ENCODE measurements at regions not wholly inside any gene's neighbourhood (a gene's known extent, or its start where the extent isn't known, plus 50 kb on each side); places are given as distances from the start of the nearest gene placed in this dataset.

GRCh38 chr5:3424946-3425345, 170.7 kb upstream of the IRX1 start:
- peaks cover 51% of the 10 kb centered on the region for H3K9me3 Mint-ChIP-seq (ENCODE audit: unreplicated experiment)
- DNase-seq (ENCODE audit: extremely low spot score, unreplicated experiment): no peak
- H3K4me3 Mint-ChIP-seq (ENCODE audit: unreplicated experiment): no peak overlapping the region
- no peak for TF ChIP-seq CTCF (IDR thresholded peaks at IDR 0.05)
- no peaks in the 10 kb centered on the region for H3K4me1 Mint-ChIP-seq (ENCODE audit: unreplicated experiment)
- H3K36me3 Mint-ChIP-seq (ENCODE audit: unreplicated experiment): no peaks in the 10 kb centered on the region
- H3K27me3 Mint-ChIP-seq (ENCODE audit: unreplicated experiment): no peaks in the 10 kb centered on the region
- no peak overlapping the region for H3K27ac Mint-ChIP-seq (ENCODE audit: unreplicated experiment)

GRCh38 chr5:3417376-3417943, 178.2 kb upstream of the IRX1 start:
- no peaks in the 10 kb centered on the region for H3K36me3 Mint-ChIP-seq (ENCODE audit: unreplicated experiment)
- no peak for DNase-seq (ENCODE audit: extremely low spot score, unreplicated experiment)
- H3K9me3 Mint-ChIP-seq (ENCODE audit: unreplicated experiment): peaks cover 61% of the 10 kb centered on the region
- no peak for TF ChIP-seq CTCF (IDR thresholded peaks at IDR 0.05)
- no peaks in the 10 kb centered on the region for H3K27me3 Mint-ChIP-seq (ENCODE audit: unreplicated experiment)
- no peaks in the 10 kb centered on the region for H3K4me1 Mint-ChIP-seq (ENCODE audit: unreplicated experiment)
- no peak overlapping the region for H3K27ac Mint-ChIP-seq (ENCODE audit: unreplicated experiment)
- H3K4me3 Mint-ChIP-seq (ENCODE audit: unreplicated experiment): no peak overlapping the region

- Mint-ChIP-seq H3K36me3 (ENCODE audit: unreplicated experiment) (no peaks in the 10 kb centered on the region), H3K4me1 (ENCODE audit: unreplicated experiment) (no peaks in the 10 kb centered on the region), H3K9me3 (ENCODE audit: unreplicated experiment) (peaks cover 75% of the 10 kb centered on the region), H3K27ac (ENCODE audit: unreplicated experiment) (no peak overlapping the region), H3K4me3 (ENCODE audit: unreplicated experiment) (no peak overlapping the region), H3K27me3 (ENCODE audit: unreplicated experiment) (no peaks in the 10 kb centered on the region)
- no peak for TF ChIP-seq CTCF (IDR thresholded peaks at IDR 0.05)
- no peak for DNase-seq (ENCODE audit: extremely low spot score, unreplicated experiment)
Measured at GRCh38 chr5:3414371-3414770, 181.3 kb upstream of the IRX1 start.

GRCh38 chr5:3412146-3412545, 183.5 kb upstream of the IRX1 start:
- Mint-ChIP-seq H3K9me3 (ENCODE audit: unreplicated experiment) (peaks cover 66% of the 10 kb centered on the region), H3K27me3 (ENCODE audit: unreplicated experiment) (no peaks in the 10 kb centered on the region)

GRCh38 chr5:3411363-3411762, 184.3 kb upstream of the IRX1 start:
- TF ChIP-seq CTCF (IDR thresholded peaks at IDR 0.05): no peak
- no peak overlapping the region for H3K4me3 Mint-ChIP-seq (ENCODE audit: unreplicated experiment)
- peaks cover 71% of the 10 kb centered on the region for H3K9me3 Mint-ChIP-seq (ENCODE audit: unreplicated experiment)
- DNase-seq (ENCODE audit: extremely low spot score, unreplicated experiment): no peak
- no peak overlapping the region for H3K27ac Mint-ChIP-seq (ENCODE audit: unreplicated experiment)
- no peaks in the 10 kb centered on the region for H3K27me3 Mint-ChIP-seq (ENCODE audit: unreplicated experiment)
- H3K36me3 Mint-ChIP-seq (ENCODE audit: unreplicated experiment): no peaks in the 10 kb centered on the region
- no peaks in the 10 kb centered on the region for H3K4me1 Mint-ChIP-seq (ENCODE audit: unreplicated experiment)

More at GRCh38 chr5:3412146-3412545, 183.5 kb upstream of the IRX1 start:
- Mint-ChIP-seq H3K36me3 (ENCODE audit: unreplicated experiment) (no peaks in the 10 kb centered on the region), H3K27ac (ENCODE audit: unreplicated experiment) (no peak overlapping the region), H3K4me1 (ENCODE audit: unreplicated experiment) (no peaks in the 10 kb centered on the region), H3K4me3 (ENCODE audit: unreplicated experiment) (no peak overlapping the region)
- TF ChIP-seq CTCF (IDR thresholded peaks at IDR 0.05): no peak
- DNase-seq (ENCODE audit: extremely low spot score, unreplicated experiment): no peak
